GM18907 (cell line): ENCODE measurements at regions not wholly inside any gene's neighbourhood (a gene's known extent, or its start where the extent isn't known, plus 50 kb on each side); places are given as distances from the start of the nearest gene placed in this dataset.

Experiments
- ATAC-seq: cut with Tn5 transposase; IDR thresholded peaks from one replicate; pipeline ENCODE4 v1.9.1; 2021; ENCODE audit warnings: mild to moderate bottlenecking, moderate library complexity; ENCODE audit not compliant: unreplicated experiment

DNA sequence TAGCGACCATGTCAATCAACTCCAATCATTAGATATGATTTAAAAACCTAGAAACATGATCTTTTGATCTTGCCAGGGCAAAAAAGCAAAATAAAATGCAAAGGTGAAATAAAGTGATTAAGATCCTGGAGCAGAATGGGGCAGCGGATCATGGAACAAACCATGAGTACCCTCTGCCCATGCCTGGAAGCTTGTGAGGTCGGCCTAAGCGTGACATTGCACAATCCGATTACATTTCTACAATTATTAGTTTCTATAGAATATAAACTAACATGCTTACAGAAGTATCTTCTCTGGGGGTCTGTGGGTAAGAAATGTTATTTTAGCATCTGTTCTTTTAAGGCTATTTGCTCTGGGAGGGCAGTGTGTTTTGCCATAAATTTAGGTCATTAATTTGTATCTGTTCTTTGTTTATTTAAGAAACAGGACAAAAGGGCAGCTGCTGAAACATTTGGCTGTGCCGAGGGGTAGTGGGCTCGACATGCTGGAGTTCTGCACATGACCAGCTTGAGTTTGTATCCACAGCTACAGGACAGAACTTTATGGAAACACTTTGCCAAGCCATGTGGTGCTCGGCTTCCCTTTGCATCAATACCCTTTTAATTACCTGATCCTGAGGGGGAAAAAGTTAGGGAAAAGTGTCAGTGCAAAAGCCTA lies 55.9 kb downstream of the ZBTB18 start:
- no peak for ATAC-seq

DNA sequence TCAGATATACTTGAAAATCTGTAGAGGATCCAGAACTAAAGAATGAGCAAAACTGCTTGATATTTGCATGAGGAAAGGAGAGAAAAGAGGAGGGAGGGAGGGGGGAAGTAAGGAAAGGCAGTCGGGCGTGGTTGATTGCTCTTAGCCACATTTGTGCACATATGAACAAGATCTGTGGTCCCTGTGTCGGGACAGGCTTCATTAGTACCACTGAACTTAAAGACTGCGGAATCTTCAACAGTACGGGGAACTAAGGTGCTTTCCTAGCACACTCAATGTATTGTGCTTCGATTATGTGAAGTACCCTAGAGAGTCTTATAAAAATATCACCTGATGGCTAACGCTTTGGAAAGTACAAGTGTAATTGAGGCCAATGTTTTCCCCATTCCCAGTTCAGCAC lies 59.9 kb downstream of the ZBTB18 start:
- ATAC-seq = no peak

DNA sequence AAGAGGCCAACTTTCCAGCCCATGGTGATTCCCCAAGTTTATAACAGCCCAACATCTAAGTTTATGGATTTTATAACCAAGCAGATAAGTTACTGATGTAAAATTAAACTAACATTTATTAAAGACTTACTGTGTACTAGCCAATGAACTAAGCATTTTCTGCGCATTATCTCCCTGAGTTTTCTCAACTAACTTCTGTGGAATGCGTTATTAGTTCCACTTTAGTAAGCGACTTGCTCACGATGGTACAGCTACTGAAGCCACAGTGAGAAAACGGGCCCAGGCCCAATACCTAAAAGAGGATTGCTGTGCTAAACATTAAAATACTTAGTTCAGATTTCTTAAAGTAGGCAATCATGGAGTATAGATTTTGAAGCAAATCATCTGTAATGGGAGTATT lies 61.0 kb downstream of the ZBTB18 start:
- ATAC-seq = no peak

DNA sequence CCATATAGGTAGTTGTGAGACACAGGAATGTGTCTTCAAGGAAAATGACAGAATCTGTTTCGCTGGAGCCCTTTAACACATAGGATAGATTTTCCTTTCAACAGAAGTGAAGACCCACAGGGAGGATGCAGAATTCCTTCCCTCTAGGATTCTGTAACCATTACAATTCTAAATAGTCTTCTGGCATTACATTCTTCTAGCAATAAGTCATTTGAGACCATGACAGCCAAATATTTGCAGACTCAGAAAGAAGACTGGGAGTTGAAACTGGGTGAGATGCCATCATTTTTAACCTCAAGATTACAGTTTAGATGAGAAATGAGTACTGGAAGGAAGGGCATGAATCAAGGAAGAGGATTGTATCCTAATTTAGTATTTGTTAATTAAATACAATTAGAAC lies 61.6 kb downstream of the ZBTB18 start:
- no peak for ATAC-seq

DNA sequence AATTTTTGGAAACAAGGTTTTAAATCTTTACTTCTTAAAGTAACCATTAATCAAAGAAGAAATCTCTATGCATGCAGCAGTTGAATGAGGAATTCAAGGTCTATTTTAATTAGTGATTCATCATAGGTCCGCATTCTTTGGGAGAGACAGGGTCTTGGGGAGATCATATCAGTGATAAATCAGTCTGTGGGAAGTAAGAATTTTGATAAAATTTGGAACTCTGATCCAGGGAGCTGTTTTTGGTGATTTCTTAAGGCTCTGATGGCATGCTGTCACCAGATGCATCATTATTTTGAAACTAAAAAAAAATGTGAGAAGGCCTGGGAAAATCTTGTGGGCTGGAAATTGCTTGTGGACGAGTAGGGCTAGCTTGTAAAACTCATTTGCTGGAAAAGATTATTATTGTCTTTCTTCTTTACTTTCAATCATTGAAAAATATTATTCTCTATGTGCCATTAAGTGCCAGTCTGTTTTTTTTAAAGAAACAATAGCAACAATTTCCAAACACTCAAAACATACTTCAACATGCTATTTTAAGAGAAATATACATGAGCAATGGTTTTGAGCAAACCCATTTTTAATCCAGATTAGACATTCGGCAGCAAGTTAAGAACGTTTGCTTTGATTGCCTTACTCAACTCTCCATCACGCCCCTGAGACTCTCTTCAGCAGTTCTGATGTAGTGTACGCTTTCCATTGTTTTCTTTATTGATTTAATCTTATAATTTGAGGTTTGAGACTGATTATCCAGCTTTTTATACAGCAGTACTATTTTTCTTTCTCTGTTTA lies 62.6 kb downstream of the ZBTB18 start:
- no peak for ATAC-seq

DNA sequence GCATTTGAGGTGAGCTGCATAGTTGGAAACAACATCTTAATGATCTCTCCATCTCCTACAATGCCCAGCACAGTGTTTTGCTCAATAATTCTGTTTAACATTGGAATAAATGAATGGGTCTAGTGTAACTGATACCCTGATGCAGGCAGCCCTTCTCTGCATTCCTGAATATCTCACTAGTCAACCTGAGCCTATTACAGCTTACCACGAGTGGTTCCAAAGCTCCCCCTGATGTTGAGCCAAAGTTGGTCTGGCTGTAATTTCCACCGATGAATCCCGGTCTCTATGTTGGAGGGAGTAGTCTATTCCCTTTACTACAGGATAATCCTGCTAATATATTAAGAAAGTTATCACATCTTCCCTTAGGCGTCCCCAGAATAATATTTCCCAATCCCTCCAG lies 63.8 kb downstream of the ZBTB18 start:
- no peak for ATAC-seq

DNA sequence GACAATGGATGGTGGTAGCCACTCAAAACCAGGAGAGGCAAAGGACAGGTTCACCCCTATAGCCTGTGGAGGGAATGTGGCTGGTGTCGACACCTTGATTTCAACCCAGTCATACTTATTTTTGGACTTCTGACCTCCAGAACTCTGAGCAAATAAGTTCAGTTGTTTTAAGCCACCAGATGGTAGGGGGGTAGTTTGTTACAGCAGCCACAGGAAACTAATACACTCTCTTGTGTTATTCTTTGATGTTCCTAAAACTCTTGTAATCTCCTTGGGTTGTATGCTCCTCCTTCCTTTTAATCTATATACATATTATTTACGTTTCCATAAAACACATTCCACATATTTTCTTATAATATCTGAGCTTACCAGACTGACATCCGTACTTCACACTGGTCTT lies 65.9 kb downstream of the ZBTB18 start:
- no peak for ATAC-seq

DNA sequence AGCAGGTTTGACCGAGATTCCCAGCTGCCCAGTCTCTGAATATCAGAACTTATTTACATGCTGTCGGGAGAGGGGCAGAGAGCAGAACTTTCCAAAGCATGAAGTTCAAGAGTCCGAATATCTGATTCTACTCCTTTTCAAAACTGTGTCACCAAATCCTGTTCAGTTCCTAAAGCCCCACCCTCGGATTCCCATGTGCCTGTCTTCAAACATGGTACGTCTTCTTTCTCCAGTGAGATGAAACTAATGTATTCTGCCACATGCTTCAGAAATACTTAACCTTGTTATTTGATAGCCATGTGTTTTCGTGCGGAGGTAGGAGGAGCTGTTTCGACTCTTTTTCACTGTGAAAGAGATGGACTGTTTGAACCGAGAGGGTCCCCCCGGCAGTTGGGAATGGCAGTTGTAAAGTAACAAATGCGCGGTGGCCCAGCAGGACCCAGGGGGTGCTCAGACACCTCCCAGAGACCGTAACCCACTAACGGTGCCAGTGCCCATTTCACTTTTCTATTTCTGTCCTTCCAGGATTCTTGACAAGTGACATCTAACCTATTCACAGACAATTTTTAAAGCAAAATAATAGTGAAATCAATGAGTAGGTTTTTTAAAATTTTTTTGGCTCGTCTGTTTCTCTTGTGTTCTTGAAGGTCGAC lies 67.2 kb downstream of the ZBTB18 start:
- no peak for ATAC-seq

DNA sequence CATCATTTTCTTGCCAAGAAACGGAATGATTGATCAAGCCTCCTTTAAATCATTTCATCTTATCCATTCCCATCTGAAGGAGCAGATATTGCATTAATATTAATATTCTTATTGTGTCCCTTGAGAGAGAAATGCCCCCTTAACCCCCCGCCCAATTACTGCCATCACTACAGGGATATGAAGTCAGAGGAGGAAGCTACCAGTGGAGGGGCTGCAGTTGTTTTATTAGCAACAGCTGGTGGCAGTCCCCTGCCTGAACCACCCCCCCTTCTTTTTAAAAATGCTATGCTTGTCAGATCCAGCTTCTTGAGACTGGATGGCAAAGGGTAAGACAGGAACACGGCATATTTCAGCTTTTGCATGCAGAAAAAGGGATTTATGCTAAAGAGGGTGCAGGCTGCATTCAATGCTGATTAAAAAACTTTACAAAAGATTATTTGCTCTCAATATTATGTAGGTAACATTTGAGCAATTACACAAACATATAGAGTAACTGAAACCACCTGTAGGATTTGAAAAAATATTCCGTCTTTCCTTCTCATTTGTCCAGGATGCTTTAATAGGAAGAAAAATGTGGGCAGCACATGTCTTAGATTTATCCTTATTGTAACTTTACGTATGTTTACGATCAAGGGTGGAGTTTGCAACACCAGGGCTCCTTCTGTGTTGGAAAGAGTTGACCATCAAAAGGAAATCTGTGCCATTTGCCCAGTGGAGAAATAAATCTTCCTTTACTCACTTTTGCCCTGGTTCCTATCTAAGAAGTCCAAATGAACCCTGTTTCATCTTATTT lies 77.7 kb downstream of the ZBTB18 start:
- no peak for ATAC-seq

DNA sequence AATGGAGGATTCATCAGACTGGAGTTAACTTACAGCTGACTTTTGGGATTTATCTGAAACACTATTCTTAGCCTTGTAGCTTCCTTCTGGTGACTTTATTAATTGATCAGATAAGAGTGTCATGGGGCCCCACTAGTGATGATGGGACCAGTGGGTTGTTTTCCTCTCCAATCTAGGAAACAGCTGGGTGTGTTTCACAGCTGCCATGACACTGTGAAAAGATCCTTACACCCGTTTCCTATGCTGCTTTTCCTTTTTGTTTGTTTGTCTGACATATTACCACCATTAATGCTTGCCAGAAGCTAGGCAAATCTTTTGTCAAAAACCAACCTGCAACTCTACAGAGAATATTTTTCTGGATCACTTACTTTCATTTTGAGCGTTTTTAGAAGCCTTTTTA lies 86.2 kb downstream of the ZBTB18 start:
- ATAC-seq = no peak

DNA sequence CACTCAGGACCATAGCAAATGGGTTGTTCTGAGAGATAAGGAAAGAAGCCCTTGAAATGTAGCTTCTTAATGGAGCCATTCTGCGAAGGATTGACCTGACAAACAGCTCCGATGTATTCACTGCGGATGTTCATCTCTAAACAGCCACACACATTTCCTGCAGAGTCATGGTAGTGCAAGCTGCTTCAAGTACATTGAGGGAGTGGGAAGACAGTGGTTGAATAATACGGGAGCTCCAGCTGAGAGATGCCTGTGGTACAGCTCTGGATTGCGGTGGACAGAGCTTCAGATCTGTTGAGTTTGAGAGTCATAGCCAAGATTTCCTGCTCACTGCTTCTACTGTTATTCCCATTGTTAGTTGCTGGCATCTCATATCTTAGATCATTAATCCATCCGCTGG lies 86.6 kb downstream of the ZBTB18 start:
- no peak for ATAC-seq

DNA sequence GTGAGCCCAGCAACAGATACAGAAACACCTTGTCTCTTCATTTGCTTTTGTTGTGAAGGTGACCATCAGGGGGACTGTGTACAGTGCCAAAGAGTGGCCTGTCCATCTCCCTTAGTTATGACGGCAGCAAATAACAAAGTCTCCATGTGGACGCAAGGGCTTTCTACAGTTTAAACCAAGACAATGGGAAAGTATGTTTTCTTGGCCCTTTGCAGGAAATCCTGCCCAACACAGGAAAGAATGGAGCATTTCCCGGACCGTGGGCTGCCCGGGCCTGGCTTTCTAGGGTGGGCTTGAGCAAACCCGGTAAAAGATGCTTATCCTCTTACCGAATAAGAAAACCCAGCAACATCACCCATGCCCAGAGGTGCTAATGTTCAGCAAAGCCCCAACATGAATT lies 87.3 kb downstream of the ZBTB18 start:
- ATAC-seq = no peak

DNA sequence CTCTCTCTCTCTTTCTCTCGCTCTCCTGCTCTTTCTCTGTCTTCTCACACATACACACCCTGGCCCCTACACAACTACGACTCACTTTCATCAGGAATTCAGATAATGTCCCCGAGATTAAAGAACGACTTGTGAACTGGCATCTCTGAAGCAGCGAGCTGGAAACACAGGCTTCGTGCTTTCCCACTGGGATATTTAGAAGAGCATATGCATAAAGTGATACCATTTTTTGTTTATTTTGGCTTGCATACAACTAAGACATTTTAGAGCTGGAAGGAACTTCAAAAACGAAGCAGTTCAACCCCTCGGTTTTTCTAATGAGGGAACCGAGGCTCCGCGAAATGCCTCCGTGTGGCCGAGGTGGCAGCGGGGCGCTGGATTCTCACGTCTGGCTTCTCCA lies 88.6 kb downstream of the ZBTB18 start:
- no peak for ATAC-seq

DNA sequence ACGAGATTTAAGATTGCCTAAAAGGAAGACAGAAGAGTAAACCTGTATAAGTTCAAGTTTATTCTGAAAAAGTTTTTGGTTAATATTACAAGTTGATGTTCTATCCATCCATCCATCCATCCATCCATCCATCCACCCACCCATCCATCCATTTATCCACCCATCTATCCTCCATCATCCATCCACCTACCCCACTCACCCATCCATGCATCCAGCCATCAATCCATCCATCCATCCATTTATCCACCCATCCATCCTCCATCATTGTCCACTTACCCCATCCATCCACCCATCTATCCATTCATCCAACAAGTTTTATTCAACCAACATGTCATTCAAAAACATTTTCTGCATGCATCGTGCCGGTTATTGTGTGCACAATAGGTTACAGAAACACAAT lies 89.3 kb downstream of the ZBTB18 start:
- no peak for ATAC-seq

DNA sequence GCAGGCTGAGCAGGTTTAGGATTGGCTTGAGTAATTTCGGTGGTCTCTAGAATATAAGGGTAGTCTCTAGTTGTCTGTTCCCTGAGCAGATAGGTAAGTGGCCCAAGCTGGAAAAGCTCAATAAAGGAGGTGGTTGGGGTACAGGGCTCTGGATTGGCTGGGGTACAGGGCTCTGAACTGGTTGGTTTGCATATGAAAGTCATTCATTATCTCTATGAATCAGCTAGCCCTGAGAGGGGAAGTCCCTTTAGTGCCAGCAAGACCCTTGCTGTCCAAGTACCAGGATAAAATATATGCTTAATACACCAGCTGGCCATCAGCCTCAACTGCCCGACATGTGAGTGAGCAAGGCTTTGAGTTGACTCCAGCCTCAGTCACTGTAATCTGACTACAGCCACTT lies 93.0 kb downstream of the ZBTB18 start:
- ATAC-seq = no peak

DNA sequence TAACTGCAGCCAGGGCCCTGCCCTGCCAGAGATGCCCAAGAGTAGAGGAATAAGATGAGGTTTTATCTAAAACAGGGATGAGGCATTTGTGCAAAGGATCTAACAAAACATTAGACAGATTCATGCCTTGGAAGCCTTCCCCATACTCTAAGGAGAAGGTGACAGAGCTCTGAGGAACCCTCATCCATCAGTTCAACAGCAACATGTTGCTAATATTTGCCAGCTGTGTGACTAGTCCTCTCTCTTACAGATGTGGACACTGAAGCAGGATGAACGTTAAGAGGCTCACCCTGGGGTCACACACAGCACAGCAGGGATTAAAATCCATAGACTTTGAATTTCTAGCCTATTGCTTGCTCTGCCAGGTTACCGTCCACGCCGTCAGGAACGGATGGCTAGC lies 99.0 kb downstream of the ZBTB18 start:
- no peak for ATAC-seq

DNA sequence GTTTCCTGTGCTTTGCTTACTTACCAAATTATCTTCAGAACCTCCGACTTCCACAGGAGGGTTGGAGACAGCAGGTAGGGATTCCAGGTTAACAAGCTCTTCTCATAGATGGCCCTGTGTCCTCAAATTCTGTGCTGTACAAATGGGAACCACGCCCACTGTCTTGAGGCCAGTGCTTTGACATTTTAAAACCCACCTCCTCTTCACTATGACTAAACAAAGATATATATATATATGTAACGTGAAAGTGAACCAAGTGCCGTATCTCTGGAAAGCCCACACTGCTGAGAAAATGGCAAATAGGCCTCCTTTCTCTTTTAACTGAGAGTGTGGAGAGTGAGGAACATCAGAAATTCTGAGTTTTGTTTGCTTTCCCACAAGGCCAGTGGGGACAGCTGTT lies 99.6 kb downstream of the ZBTB18 start:
- no peak for ATAC-seq

DNA sequence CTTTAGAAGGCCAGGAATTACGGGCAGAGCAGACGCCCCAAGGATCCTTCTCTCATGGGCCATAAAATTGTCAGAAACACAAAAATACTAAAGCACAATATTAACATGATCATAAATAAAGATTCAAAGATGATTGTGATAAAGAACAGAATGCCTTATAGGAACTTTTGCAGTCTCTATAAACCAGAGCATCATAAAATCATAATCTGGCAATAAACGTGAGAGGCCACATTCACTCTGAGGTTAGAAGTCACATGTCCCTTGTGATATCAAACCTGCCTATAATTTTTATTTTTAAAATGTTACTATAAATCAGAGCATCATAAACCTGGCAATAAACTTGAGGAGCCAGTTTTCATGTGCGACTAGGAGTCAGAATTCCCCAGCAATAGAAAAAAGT lies 100.5 kb downstream of the ZBTB18 start:
- ATAC-seq = no peak

DNA sequence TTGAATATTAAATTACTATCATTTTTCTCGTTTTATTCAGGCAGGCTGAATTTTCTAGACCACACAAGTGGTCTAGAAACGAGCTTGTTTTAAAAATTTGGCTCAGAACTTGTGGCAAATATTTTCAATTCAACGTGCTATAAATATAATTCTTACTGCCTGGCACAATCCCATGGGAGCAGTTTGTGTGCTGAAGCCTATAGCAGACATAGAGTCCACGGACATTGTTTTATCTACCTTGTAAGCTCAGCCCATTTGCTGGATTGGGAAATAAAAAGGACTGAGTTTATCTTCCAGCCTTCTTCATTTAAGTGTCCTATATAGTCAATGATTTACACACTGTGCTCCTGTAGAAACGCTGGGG lies 103.4 kb downstream of the ZBTB18 start:
- no peak for ATAC-seq

DNA sequence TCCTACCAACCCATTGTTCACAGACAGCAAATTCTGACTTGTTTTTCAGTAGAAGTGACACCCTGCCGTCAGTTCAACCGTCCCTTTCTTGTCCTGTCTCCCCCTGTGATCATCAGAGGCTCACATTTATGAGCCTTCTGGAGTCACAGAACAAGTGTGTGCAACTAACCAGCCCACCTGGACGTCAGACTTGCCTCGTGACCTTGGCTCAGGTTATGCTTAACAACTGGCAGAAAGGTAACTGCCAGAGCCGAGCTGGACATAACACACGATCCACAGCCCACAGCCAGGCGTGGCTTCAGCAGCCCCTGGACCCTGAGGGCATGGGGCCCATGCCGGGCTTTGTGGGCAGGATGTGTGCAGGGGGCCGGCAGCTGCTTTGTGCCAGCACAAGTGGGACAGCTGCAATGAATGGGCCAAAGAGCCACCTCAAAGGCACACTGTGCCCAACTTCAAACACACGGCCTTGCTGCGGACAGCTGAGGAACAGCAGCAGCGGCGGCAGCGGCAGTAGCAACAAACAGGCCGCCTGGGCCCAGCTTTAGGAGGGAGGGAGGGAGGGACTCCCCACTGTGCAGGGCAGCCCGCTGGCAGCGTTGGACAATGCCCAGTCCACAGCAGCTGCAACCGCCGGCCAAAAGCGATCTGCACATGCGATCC lies 103.9 kb downstream of the ZBTB18 start:
- no peak for ATAC-seq

DNA sequence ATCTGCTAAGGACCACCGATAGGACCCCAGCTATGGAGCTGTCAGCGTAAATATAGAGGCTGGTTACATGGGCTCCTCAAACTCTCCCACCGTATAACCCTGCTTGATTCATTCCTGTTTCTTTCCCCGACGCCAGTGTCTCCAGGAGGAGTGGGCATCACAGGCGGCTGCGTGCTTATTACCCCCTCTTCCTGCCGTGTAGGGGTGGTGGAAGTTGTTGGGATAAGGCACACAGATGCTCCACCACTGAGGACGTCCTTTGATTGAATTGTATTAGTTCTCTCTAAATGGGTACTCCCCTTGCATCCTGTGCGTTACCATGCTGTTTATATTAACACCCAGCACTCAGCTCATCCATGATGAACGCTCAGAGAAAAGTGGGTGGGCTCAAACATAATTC lies 104.6 kb downstream of the ZBTB18 start:
- ATAC-seq = no peak
